Activated CD4-positive, alpha-beta T cell treated with anti-CD3 and anti-CD28 coated beads for 48 hours (primary cell): ENCODE measurements at regions not wholly inside any gene's neighbourhood (a gene's known extent, or its start where the extent isn't known, plus 50 kb on each side); places are given as distances from the start of the nearest gene placed in this dataset.

Experiments used
- DNase-seq: peaks from one replicate; pipeline ENCODE4 v3.0.0-alpha.2; 2020

- no peak for DNase-seq
Measured at GRCh38 chr19:13600802-13601201, 94.5 kb upstream of the CACNA1A start.

DNA sequence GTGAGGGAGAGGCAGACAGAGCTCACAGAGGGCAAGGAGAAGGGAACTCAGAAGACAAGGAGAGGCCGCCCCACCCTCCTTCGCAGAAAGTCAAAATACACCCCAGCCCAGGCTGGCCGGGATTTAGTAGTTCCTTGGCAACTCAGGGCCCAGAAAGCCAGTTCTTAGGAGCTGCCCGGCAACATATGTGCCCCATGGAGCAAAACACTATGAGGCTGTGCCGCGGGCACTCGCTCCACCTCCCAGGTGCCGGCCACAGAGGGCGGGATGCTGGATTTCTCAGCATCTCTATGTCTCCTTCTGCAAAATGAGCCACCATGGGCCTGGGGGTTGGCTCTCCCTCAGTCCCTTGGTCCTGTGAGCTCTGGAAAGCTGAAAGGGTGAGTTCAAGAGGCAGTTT is 93.8 kb upstream of the CACNA1A start:
- DNase-seq, result no peak

GRCh38 chr19:13599681-13600080 is 93.4 kb upstream of the CACNA1A start:
- no peak for DNase-seq

DNA sequence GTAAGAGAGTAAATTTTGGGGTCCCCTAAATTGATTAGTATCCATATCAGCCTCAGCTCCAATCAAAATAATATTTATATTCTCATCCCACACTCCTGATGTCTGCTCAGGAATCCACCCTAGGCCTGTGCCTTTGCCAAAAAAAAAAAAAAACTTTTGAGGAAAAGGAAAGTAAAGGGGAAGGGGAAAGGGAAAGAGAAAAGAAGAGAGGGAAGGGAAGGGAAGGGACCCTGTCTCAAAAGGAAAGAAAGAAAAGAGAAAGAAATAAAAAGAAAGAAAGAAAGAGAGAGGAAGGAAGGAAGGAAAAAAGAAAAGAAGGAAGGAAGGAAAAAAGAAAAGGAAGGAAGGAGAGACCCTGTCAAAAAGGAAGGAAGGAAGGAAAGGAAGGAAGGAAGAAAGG is 91.8 kb upstream of the CACNA1A start:
- DNase-seq, result no peak

DNA sequence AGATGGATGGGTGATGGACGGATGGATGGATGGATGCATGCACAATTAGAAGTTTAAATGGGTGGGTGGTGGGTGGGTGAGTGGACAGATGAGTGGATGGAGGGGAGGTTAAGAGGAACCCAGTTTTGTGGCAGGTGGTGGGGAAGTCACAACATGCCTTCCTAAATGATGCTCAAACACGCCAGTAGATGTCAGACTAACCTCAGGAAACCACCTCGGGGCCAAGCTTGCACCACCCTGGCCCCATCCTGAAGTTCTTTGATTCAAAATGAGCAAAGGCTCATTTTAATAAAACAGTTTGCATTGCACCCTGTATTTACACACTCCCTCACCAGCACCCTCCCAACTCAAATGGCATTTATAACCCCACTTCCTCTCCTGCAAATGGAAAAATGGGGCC is 91.4 kb upstream of the CACNA1A start:
- peak; percentile 65 for DNase-seq

DNA sequence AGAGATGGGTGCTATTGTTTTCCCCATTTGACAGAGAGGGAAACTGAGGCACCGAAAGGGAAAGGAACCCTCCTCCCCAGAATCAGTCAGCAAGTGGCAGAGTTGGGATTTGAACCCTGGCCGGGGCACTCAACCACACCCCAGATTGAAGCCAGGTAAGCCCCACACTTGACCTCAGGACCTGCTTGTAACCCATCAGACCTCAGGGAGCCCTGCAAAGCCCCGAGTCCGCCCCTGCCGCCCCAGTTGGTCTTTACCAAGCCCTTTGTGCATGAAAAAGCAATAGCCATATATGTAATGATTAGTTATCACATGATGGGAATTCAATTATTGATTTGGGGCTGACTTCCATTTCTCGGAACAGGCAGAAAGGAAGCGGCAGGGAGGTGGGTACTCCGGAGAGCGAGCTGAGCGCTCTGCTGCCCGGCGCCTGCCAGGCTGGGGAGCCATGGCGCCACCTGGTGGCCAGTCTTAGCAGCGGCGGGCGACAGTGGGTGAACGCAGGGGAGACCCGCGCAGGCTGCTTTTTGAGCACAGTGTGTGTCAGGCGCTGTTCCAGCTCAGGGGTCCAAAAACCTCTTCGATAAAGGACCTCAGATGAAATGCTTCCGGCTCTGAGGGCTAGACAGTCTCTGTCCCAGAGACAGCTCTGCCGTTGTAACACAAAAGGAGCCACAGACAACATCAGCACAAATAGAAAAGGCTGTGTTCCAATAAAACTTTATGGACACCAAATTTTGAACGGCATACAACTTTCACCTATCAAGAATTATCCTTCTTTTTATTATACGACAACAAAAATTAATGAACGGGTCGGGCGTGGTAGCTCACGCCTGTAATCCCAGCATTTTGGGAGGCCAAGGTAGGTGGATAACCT is 82.9 kb upstream of the CACNA1A start:
- peak; percentile 88 for DNase-seq

- DNase-seq, result no peak
Measured at GRCh38 chr19:13585512-13585911, 79.2 kb upstream of the CACNA1A start.

DNA sequence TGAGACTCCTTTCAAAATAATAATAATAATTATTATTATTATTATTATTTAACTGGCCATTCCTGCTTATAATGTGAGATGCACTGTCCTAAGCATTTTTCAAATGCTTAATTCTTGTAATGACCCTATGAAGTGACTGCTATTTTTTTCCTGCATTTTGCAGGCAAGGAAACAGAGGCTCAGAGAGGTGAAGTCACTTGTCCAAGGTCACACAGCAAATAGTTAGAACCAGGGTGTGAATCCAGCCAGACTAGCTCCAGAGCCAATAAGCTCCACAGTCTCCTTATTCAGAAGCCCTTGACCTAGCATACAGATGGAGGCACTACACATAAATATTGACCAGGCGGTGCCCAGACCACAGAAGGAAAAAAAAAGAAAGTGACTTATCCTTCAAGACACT is 77.5 kb upstream of the CACNA1A start:
- DNase-seq, result no peak

DNA sequence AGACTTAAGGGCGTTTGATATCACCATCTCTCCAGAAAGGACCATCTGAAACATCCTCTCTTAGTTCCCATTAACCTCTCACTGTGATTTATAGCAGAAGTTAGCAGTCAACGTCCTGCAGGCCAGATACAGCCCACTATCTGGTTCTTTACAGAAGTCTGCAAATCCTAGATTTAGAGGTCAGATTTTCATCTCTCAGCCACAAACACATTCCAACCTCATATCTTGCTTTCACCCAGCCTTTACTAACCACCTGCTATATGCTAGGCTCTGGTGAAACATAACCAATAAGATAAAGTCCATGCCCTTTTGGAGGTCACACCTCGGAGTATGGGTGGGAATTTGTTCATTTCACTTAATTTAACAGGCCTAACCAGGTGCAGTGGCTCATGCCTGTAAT is 76.8 kb upstream of the CACNA1A start:
- no peak for DNase-seq

GRCh38 chr19:13581576-13581975 is 75.3 kb upstream of the CACNA1A start:
- DNase-seq, result no peak

- DNase-seq, result no peak
Measured at GRCh38 chr19:13579388-13580060, 73.2 kb upstream of the CACNA1A start.

DNA sequence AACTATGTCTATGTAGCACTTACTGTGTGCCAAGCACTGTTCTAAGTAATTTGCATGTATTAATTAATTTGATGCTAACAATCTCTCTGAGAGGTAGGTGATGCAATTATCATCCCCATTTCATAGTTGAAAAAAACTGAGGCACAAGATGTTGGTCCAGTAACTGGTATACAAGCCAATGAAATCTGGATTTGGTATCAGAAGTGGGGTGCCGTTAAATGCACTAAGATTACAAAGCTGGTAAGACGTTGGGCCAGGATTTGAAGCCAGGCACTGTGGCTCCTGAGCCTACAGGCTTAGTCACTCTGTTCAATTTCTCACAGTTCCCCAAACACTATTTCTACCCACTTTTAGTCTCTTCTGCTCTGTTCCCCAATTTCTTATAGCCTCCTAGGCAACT is 70.4 kb upstream of the CACNA1A start:
- DNase-seq, result no peak

DNA sequence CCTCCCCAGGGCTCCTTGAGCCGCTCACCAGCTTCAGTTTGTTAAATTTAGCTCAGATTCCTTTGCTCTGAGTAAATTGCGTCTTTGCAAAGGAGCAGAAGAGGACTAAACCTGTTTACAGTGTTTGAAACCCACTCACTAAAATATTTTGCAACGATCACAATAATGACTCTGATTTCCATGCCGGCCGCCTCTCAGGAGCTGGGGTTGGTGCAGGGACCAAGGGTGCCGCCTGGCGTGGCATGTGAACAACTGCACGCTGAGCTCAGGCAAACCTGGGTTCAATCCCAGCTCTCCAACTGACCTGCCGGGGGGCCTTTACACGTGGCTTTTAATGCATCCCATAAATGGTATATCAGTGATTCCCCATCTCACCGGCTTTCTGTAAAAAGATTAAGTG is 68.7 kb upstream of the CACNA1A start:
- no peak for DNase-seq

DNA sequence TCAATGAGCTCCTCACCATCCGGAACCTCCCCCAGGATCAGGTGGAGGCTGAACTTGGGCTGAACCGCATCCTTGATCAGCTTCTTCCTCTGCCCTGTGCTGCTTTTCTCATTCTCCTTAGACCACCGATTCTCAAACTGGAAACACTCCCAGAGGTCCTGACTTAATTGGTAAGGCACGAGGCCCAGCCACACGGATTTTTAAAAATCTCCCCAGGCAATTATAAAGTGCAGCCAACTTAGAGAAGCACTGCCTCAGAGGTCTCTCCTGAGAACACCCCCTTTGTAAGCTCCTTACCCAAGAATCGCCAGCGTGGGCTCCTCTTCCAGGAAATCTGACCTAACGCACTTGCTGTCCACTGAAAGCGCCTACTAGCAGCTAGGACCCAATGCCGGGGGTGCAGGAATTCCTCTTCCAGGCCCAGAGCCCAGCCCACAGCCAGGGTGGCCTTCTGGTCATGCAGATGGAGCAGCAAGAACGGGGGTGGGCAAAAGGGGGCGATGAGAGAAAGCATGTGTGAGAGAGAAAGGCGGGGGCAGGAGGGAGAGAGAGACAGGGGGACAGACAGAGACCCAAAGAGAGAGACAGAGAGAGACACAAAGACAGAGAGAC is 66.9 kb upstream of the CACNA1A start:
- DNase-seq, result no peak

DNA sequence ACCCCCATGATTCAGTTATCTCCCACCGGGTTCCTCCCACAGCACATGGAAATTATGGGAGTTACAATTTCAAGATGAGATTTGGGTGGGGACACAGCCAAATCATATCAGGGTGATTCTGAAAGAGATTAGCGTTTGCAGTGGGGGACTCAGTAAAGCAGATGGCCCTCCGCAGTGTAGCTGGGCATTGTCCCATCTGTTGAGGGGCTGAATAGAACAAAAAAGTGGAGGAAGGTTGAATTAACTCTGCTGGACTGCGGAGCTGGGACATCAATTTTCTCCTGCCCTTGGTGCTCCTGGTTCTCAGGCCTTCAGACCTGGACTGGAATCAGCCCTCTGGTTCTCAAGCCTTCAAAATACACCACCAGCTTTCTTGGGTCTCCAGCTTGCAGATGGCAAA is 55.2 kb upstream of the CACNA1A start:
- no peak for DNase-seq

- DNase-seq, result peak; percentile 9
Measured at GRCh38 chr19:13557756-13558398, 51.6 kb upstream of the CACNA1A start.

- DNase-seq, result no peak
Measured at GRCh38 chr19:13556552-13556951, 50.3 kb upstream of the CACNA1A start.
